NCI-H2196 treated with DMSO at 0.1 percent for 48 hours (cell line): ENCODE measurements at regions not wholly inside any gene's neighbourhood (a gene's known extent, or its start where the extent isn't known, plus 50 kb on each side); places are given as distances from the start of the nearest gene placed in this dataset.

Source experiments
- DNase-seq: peaks from one replicate; lab custom pipeline; 2025; ENCODE audit not compliant: unreplicated experiment; lab: John Stamatoyannopoulos, UW

DNA sequence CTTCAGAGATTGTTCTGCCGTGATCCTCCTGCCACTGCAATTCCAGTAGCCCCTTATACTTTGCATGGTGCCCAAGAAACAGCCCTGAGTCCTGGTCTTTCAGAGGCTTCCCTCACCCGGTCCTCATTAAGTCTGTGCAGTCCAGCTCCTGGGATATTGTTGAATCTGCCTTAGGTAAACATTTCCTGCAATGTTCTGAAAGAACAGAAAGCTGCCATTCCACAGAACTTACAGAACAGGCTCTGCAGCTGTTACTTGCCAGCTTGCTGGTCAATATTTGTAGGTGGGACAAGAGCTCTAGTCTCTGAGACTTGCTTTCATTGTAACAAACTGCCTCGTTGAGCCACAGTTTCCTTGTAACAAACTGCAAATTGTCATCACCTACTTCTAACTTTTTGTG is 115.0 kb upstream of the KIF5B start:
- no peak for DNase-seq

DNA sequence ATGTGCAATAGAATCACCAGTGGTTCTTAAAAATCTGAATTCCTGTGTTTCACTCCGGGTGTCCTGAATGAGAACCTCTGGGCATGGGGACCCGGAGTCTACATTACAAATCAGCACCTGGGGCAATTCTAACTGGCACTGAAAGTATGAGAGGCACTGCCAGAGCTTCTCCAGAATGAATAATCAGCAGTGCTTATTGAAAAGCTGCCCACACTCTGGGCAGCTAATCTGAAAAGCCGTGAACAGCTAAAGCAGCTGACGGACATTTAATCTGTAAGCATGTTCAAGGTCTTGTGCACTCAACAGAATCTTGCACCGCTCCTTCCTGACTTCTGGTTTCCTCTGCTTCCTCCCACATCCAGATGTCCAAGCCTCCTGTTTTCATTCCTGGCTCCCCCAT is 113.3 kb upstream of the KIF5B start:
- no peak for DNase-seq

DNA sequence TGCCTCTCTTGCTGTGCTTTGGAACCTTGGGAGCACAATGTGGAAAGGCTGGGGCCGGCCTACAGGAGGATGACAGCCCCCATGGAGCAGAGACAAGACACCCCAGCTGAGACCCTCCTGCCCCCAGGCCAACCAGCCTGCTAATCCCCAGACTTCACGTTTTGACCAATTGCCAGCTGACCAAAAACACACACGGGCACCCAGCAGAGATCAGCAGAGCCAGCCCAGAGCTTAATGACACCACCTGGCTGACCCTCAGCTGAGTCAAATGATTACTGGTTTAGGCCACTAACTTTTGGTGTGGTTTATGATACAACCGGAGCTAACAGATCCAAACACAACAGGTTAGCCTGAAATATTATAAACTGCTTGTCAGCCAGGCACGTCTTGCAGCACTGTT is 111.2 kb upstream of the KIF5B start:
- DNase-seq: no peak

DNA sequence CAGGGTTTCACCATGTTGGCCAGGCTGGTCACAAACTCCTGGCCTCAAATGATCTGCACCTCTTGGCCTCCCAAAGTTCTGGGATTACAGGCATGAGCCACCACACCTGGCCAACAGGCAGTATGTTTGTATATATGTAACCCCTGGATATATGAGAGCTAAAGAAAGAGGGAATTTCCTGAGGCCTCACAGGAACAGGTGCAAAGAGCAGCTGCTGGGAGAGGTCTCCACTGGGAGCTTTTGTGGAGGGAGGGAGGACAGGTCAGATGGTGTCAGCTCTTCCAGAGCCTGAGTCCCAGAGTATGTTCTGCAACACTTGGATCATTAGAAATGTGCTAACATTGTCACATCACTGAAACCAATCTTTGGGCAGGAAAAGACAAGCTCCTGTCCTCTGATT is 110.1 kb upstream of the KIF5B start:
- no peak for DNase-seq

DNA sequence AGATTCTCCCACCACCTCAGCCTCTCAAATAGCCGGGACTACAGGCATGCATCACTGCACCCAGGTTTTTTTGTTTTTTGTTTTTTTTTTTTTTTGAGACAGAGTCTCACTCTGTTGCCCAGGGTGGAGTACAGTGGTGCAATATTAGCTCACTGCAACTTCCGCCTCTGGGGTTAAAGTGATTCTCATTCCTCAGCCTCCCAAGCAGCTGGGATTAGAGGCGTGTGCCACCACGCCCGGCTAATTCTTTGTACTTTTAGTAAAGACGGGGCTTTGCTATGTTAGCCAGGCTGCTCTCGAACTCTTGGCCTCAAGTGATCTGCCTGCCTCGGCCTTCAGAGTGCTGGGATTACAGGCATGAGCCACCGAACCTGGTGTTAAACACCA is 107.5 kb upstream of the KIF5B start:
- no peak for DNase-seq

DNA sequence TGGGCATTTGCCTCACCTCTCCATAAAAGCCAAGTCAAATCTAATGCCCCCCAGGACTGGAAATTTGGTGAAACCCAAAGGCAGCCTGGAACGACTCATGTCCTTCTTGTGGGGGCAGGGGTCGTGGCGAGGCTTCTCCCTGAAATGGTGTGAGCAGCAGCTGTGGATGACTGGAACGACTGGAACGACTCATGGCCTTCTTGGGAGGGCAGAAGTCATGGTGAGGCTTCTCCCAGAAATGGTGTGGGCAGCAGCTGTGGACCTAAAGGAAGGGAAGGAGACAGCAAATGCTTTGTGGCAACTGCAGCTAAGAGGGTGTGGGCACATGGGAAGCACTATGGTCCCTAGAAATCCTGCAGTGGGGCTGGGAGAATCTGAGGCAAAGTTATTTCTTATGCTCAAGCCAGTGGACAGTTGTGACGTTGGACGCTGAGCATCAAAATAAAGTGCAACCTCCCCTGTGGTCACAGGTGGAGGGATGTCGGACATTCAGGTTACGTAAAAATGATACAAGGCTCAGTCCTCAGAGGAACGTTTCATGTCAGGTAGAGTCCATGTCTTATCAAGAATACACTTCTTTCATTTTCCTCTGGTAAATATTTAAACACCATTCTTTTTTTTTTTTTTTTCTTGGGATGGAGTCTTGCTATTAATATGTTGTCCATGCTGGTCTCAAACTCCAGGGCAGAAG is 107.0 kb upstream of the KIF5B start:
- no peak for DNase-seq

DNA sequence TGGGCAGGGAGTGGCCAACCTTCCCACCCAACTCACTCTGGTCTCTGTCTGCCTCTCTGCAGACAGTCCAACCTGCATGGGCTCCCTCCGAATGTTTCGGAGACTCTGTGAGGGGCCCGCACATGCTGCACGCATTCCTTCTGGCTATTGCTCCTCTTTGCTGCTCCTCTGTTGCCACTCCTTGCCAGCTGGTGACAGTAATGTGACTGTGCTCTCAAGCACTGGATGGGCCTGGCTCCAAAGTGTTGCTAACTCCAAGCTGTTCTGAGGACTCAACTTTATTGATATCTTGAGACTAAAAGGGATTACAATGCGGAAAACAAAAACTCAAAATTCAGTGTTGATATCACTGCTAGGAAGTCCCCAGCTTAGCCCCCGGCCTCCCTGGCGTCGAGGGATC is 105.4 kb upstream of the KIF5B start:
- DNase-seq: no peak

DNA sequence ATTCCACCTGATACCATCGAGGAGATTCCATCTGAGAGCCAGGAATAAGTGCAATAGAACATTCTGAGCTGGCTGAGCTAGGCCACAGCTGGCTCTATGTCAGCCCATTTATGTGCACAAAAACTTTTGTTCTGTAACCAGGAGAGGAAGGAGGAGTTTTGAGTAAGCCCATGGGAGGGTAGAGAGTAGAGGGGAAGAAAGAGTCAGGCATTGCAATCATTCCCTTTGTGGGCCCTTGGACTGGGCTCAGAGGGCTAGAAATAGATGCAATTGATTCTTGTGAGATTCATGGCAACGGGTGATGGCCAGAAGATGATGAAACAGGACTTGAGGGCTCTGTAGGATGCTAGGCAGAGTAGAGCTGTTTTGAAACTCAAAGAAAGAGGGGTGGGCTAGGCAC is 104.6 kb upstream of the KIF5B start:
- no peak for DNase-seq

DNA sequence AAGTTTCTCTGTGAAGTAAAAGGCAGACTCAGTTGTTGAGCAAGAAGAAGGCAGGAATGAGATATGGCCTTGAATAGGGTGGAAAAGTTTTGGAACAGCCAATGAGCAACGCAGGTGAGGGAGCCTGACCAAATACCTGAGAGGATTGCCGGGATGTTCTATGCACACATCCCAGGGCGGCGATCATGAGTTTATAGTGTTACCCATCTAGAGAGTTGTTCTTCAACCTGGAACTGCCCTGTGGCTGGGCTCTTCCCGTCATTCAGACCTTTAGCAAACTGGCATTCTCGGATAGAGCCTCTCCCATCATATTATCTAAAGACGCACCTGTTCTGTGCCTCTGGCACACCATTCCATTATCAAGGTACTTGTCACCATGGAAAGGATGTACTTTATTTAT is 103.0 kb upstream of the KIF5B start:
- DNase-seq: no peak

DNA sequence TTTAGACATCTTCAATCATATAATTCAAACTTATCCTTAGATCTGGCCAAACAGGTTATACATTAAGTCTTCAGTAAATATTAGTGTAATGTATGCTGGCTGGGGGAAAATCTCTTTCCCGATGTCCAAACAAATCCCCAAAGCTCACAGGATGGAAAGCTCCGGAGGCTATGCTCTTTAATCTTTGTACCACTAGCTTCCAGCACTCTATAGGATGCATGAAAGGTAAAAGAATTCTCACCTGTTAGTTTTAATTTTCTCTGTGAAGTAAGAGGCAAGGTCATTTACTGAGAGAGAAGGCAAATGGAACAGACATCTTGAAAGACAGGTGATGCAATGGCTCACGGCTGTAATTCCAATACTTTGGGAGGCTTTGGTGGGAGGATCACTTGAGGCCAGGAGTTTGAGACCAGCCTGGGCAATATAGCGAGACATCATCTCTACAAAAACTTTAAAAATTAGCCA is 99.8 kb upstream of the KIF5B start:
- DNase-seq: no peak

DNA sequence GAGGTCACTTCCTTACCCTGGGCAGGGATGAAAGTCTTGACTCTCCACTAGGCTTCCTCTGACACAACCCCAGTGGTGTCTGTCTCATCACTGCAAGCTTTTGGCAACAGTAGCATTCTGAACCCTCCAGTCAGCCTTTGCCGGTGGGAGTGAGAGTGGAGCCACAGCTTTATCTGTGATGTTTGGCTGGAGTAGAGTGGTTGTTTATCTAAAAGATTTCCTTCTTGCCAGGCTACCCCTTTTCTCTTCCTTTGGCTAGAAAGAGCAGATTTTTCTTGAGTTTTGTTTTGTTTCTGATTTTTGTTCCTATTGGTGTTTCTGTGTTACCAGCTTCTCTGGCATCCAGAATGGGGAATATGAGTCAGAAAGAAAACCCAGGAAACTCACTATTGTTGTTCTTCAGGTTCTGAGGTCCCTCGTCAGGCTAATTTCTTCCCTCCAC is 98.9 kb upstream of the KIF5B start:
- DNase-seq: no peak

DNA sequence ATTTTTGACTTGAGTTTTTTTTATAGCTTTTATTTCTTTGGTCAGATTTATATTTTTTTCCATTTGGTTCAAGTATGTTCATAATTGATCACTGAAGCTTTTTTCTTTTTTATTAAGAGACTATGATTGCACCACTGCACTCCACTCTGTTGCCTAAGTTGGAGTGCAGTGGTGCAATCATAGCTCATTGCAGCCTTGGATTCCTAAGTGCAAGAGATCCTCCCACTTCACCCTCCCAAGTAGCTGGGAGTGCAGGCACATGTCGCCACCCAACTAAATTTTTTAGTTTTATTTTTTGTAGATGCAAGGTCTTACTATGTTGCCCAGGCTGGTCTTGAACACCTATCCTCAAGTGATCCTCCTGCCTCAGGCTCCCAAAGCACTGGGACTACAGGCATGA is 97.7 kb upstream of the KIF5B start:
- DNase-seq: no peak

DNA sequence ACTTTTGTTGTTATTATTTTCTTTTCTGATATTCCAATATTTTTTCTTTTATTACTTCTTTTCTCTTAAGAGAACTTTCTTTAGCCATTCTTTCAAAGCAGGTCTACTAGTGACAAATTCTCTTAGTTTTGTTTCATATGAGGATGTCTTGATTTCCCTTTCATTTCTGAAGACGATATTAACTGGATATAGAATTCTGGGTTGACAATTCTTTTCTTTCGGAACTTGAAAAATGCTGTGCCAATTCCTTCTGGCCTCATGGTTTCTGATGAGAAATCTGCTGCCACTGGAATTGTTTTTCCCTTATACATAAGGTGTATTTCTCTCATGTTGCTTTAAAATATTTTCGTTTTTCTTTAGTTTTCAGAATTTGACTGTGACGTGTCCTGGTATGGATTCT is 97.0 kb upstream of the KIF5B start:
- no peak for DNase-seq

DNA sequence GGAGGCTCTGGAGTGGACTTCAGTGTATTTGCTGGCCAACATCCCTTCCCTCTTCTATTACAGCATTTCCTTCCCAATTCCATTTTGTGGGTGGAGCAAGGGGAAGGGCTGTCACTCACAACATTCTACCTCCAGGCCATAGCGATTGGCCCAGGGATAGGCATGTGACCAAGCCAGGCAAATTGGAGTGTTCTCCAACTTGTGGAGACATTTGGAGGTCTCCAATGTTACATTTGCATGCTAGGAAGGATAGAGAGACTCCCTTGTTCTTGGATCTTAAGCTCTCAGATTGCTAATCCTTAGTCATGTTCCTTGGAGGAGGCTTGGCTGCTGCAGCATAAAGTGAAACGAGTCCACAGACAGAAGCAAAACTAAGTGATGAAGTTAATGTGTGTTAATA is 95.6 kb upstream of the KIF5B start:
- no peak for DNase-seq

DNA sequence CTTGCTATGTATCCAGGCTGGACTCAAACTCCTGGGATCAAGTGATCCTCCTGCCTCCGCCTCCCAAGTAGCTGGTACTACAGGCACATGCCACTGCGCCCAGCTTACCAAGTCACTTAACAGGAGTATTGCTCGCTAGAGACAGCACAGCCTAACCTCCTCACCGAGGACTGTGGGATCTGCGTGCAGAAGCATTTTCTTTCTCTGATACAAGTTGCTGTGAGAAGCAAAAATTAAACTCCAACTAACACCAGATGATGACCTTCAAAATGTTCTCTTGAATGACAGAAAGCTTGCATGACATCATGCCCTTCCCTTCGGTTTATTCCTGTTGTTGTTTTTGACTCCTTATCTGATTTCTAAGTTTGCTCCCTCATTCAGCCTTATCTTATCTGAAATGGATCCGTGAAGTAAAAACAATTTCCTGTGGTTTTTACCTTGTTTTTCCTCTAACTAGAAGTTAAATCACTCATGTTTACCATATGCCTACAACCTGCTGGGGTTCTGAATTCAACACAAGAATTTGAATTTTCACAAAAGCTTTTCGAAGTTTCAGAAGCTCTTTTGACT is 94.4 kb upstream of the KIF5B start:
- no peak for DNase-seq

DNA sequence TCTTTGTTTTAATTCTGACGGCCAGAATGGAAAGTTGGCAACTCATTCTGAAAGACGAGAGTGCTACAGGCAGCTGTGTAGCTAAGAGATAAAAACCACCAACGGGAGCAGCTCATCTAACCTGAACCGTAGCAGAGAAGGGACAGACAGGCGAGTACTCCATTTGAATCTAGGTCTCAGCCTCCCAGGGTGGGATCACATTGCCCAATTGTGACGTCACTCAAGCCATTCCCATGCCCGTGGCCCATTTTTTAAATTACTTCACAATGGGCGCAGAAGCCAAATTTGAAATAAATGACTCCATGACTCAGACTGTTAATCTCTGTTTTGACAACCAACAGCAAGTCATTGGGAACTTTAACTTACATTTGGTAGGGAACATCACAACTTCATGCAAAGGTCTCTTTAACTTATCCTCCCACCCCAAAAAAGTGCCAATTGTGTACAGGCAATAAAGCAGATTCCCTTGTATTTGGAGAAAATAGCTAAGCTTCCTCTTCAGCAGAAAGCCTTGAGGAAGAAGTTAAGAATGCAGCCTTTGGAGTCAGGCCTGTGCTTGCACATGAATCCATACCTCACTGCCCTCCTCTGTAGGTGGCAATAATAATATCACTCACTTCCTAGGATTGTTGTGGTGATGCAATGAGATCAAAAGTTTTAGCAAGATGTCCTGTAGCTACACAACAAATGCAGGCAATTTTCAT is 93.2 kb upstream of the KIF5B start:
- DNase-seq: no peak

DNA sequence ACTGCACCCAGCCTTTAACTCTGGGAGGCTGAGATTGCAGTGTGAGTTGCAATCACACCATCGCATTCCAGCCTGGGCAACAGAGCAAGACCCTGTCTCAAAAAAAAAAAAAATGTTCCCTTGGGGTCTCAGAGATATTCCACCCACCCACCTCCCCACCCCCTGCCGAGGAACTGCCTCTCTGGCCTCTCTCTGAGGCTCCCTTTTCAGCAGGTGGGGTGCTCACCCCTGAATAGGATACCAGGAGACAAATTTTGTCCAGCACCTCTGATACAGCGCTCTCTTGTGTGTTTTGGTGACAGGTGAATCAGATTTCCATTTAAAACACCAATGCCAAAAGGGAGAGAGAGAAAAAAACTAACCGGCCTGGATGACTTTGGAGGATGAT is 92.6 kb upstream of the KIF5B start:
- no peak for DNase-seq

DNA sequence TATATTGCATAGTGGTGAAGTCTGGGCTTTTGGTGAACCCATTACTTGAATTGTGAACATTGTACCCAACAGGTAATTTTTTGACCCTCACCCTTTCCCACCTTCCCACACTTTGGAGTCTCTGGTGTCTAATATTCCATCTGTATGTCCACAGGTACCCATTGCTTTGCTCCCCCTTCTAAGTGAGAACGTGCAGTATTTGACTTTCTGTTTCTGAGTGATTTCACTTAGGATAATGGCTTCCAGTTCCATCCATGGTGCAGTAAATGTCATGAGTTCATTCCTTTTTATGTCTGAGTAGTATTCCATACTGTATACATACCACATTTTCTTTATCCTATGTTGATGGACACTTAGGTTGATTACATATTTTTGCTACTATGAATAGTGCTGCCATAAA is 91.5 kb upstream of the KIF5B start:
- no peak for DNase-seq

DNA sequence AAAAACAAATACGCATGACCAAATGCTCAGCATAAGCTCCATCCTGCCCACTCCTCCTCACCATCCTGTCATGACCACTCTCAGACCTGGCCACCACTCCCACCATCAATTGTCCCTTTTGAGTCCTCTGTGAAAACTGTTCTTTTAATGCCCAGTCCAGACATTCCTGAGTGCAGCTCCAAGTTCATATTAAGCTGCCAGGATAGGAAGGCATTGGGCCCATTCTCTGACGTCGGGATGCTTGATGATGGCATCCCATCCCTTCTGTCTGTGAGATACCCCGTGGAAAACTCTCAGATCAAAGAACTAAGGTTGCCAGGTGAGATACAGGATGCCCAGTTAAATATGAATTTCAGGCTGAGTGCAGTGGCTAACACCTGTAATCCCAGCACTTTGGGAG is 89.9 kb upstream of the KIF5B start:
- DNase-seq: no peak

DNA sequence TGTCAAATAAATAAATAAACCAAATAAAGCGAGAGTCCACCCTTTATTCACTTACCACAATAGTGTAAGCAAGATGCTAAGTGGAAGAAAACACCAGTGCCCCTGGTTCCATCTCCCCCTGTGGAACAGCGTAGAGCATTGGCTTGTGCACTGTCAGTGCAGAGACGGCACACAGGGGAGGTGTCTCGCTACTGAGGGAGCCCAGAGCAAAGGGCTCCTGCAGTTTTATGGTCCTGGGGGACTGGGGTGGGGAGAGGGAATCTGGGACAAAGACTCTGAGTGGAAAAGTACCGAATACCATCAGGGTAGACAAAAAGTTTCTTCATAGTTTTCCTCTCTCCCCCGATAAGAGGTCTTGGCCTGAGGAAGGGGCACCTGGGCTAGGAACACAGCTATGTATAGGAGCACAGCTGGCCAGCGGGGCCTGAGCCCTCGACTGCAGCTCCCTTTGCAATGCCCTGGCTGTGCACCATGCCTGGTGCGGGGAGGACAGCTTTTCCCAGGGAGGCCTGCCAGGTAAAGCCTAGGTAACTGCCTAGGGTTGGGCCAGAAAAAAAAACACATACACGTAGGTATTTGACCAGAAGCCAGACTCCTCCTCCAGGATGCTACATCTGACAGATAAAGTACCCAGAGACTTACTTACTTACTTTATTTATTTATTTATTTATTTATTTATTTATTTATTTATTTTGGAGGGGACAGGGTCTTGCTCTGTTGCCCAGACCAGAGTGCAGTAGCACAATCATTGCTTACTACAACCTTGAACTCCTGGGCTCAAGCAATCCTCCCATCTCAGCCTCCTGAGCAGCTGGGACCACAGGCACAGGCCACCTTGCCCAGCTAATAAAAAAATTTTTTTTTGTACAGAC is 88.8 kb upstream of the KIF5B start:
- DNase-seq: no peak

DNA sequence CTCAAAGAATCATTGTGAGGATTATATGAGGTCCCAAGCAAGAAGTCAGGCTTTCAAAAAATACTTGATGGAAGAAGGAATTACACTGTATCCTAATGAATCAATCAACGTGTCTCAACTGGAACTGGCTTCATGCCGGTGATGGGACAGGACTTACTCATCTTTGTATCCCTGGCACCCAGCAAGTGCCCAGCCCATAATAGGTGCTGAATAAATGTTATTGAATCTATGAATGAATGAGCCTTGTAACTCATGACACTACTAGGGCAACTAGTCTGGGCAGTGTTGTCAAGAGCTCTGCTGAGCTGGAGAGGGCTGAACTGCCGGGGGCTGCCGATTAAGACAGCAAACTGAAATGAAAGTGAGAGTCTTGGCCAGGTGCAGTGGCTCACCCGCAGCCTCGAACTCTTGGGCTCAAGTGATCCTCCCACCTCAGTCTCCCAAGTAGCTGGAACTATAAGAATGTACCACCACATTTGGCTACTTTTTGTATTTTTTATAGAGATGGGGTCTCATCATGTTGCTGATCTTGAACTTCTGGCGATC is 87.2 kb upstream of the KIF5B start:
- DNase-seq: no peak
